CD4-positive, alpha-beta T cell (primary cell): ENCODE measurements at regions not wholly inside any gene's neighbourhood (a gene's known extent, or its start where the extent isn't known, plus 50 kb on each side); places are given as distances from the start of the nearest gene placed in this dataset.

Experiments
- ATAC-seq: fragments of 200-7000 bp; cut with Tn5 transposase; one replicate; pipeline ENCODE4 v1.10.0; 2022; ENCODE audit warnings: mild to moderate bottlenecking; ENCODE audit not compliant: poor library complexity
- CTCF ChIA-PET: fragments of 350-600 bp; sonication (Branson Sonifier 250); formaldehyde crosslinking; loops from one replicate; lab custom pipeline; 2021; ENCODE audit warnings: antibody characterized with exemption, inconsistent platforms; lab: Charles Lee
- POLR2A ChIA-PET: fragments of 350-600 bp; sonication (Branson Sonifier 250); formaldehyde crosslinking; loops from one replicate; lab custom pipeline; 2021; ENCODE audit warnings: antibody characterized with exemption, inconsistent platforms; lab: Charles Lee
- DNase-seq, 14 experiments: peaks; one replicate each; pipeline ENCODE4 v3.0.0-alpha.2; 2013 to 2020; ENCODE audit warnings: mixed read lengths in 2 of 14
- H3K27ac ChIP-seq, 2 donors: one replicate each; pipeline versions ENCODE4 v1.5.1 to v1.7.0; 2013; ENCODE audit warnings: low read length in 2 of 2, low read depth in 1 of 2, mild to moderate bottlenecking in 1 of 2
- H3K27me3 ChIP-seq, 2 experiments: 1 replicate in 1 of 2; 2 replicates in 1 of 2; pipeline versions ENCODE4 v1.6.1 to v1.7.0; 2013; ENCODE audit warnings: low read length in 2 of 2, control low read depth in 1 of 2, mild to moderate bottlenecking in 1 of 2, moderate library complexity in 1 of 2; ENCODE audit not compliant: insufficient read depth in 2 of 2, control insufficient read depth in 1 of 2
- H3K36me3 ChIP-seq: one replicate; pipeline ENCODE4 v1.6.1; 2013; ENCODE audit warnings: low read length, control low read depth; ENCODE audit not compliant: insufficient read depth
- H3K4me1 ChIP-seq: one replicate; pipeline ENCODE4 v1.6.1; 2013; ENCODE audit warnings: low read length, control low read depth; ENCODE audit not compliant: insufficient read depth
- H3K4me3 ChIP-seq: one replicate; pipeline ENCODE4 v1.5.1; 2013; ENCODE audit warnings: mild to moderate bottlenecking, low read length, moderate library complexity
- H3K9me3 ChIP-seq, 2 experiments: 1 replicate in 1 of 2; 2 replicates in 1 of 2; pipeline versions ENCODE4 v1.6.1 to v1.7.0; 2013; ENCODE audit warnings: low read length in 2 of 2, mild to moderate bottlenecking in 2 of 2, control low read depth in 1 of 2, moderate library complexity in 1 of 2; ENCODE audit not compliant: control insufficient read depth in 1 of 2, insufficient read depth in 1 of 2
- H3K27ac Mint-ChIP-seq: one replicate; pipeline ENCODE4 v1.8.0; 2020; ENCODE audit warnings: mixed read lengths
- H3K27me3 Mint-ChIP-seq: one replicate; pipeline ENCODE4 v1.8.0; 2021; ENCODE audit warnings: mixed read lengths
- H3K36me3 Mint-ChIP-seq: one replicate; pipeline ENCODE4 v1.8.0; 2021; ENCODE audit warnings: low read depth, mixed read lengths
- H3K4me1 Mint-ChIP-seq: one replicate; pipeline ENCODE4 v1.8.0; 2021; ENCODE audit warnings: low read depth, mixed read lengths
- H3K4me3 Mint-ChIP-seq: one replicate; pipeline ENCODE4 v1.8.0; 2020; ENCODE audit warnings: mild to moderate bottlenecking, mixed read lengths
- H3K9me3 Mint-ChIP-seq: one replicate; pipeline ENCODE4 v1.8.0; 2020; ENCODE audit warnings: mixed read lengths
- intact Hi-C, 2 experiments: fragments of 100-400 bp; cut with DNase I in 1 of 2; cut with micrococcal nuclease in 1 of 2; formaldehyde crosslinking; loops; one replicate each; pipeline versions ENCODE4 v1.15.1 to v1.9.0; 2023 to 2025; cut with DNase I, micrococcal nuclease
- TF ChIP-seq, protein P1 (sequence below): fragments of 200-600 bp; IDR thresholded peaks from one replicate; pipeline ENCODE4 v1.8.0; 2022; ENCODE audit warnings: antibody characterized with exemption, mild to moderate bottlenecking

DNA sequence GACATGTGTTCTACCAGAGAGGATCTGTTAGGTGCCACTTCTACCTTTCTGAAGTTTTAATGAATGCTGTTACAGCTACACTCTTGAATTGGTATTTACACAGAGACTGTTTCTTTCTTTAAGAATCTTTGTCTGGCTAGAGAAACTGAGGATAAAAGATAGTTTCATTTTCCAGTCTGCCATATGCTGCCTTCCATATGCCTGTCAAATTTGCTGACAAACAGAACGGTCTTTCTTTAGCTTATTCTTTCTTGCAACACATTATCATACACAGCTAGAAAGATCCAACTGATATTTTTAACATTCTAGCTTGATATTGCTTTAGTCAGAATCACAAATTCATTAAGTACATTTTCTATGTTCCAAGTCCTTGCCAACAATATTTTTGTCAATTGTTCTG is 409.8 kb upstream of the CELF4 start:
- no peaks in the 10 kb centered on the region for H3K36me3 Mint-ChIP-seq
- H3K4me3 Mint-ChIP-seq, result no peak overlapping the region

DNA sequence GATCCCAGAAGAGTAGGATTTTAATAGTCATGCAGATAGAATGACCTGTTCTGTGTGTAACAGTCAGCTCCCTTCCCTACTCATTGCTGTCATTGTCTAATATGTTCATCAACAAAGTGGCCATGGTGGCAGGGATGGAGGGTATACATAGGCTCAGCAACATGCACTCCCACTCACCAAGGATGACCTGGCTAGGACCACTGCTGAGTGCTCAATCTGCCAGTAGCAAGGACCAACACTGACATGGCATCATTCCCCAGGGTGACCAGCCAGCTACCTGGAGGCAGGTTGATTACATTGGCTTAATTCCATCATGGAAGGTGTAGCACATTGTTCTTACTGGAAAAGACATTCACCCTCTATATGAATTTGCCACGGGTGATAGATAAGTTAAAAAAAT is 401.7 kb upstream of the CELF4 start:
- H3K9me3 ChIP-seq, result peaks cover 0 to 3% of the 10 kb centered on the region in 2 experiments
- no peaks in the 10 kb centered on the region for H3K4me1 Mint-ChIP-seq
- H3K4me3 ChIP-seq, result no peak overlapping the region
- no peaks in the 10 kb centered on the region for H3K36me3 ChIP-seq
- no peaks in the 10 kb centered on the region for H3K27me3 ChIP-seq
- TF ChIP-seq, protein P1, sequence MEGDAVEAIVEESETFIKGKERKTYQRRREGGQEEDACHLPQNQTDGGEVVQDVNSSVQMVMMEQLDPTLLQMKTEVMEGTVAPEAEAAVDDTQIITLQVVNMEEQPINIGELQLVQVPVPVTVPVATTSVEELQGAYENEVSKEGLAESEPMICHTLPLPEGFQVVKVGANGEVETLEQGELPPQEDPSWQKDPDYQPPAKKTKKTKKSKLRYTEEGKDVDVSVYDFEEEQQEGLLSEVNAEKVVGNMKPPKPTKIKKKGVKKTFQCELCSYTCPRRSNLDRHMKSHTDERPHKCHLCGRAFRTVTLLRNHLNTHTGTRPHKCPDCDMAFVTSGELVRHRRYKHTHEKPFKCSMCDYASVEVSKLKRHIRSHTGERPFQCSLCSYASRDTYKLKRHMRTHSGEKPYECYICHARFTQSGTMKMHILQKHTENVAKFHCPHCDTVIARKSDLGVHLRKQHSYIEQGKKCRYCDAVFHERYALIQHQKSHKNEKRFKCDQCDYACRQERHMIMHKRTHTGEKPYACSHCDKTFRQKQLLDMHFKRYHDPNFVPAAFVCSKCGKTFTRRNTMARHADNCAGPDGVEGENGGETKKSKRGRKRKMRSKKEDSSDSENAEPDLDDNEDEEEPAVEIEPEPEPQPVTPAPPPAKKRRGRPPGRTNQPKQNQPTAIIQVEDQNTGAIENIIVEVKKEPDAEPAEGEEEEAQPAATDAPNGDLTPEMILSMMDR, result no peak
- ChIA-PET POLR2A (no interaction called here), CTCF (no interaction called here)
- H3K27ac Mint-ChIP-seq, result no peak overlapping the region
- no peaks in the 10 kb centered on the region for H3K4me1 ChIP-seq
- no peak for ATAC-seq
- no peaks in the 10 kb centered on the region for H3K36me3 Mint-ChIP-seq
- H3K27me3 Mint-ChIP-seq, result no peaks in the 10 kb centered on the region
- DNase-seq, result no peak
- H3K27ac ChIP-seq, result no peak overlapping the region
- H3K9me3 Mint-ChIP-seq, result peaks cover 3% of the 10 kb centered on the region
- intact Hi-C loops, result no loop called here
- H3K4me3 Mint-ChIP-seq, result no peak overlapping the region

More for the DNA sequence above, 409.8 kb upstream of the CELF4 start:
- no peak overlapping the region for H3K27ac Mint-ChIP-seq
- H3K4me1 Mint-ChIP-seq, result no peaks in the 10 kb centered on the region
- H3K27me3 Mint-ChIP-seq, result no peaks in the 10 kb centered on the region
- Histone ChIP-seq H3K27ac (no peak overlapping the region), H3K27me3 (no peaks in the 10 kb centered on the region), H3K4me3 (no peak overlapping the region), H3K4me1 (no peaks in the 10 kb centered on the region), H3K36me3 (no peaks in the 10 kb centered on the region), H3K9me3 (no peaks in the 10 kb centered on the region)
- CTCF ChIA-PET, result no interaction called here
- H3K9me3 Mint-ChIP-seq, result peaks cover 11% of the 10 kb centered on the region
- TF ChIP-seq, protein P1, result no peak
- POLR2A ChIA-PET, result no interaction called here
- intact Hi-C loops, result no loop called here
- ATAC-seq (no peak), DNase-seq (no peak)

DNA sequence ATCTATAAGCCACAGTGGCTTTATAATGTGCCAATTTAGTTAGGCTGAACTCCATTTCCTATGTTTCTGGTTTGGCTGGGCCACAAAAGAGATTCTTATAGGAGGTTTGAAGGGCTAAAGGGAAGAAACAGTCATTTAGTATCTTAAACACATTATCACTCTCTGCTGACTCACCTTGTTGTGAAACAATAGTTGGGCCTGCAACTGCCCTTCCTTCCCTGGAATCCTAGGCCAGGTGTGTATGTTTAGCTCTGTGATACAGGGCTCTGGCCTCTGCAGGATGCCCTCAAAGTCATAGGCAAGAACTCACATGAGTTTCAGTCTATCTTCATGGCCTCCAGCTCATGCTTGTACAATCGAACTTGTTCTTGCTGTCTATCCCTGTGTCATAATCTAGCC is 400.0 kb upstream of the CELF4 start:
- Mint-ChIP-seq H3K4me3 (no peak overlapping the region), H3K36me3 (no peaks in the 10 kb centered on the region), H3K27ac (no peak overlapping the region), H3K27me3 (no peaks in the 10 kb centered on the region), H3K4me1 (no peaks in the 10 kb centered on the region), H3K9me3 (peaks cover 3% of the 10 kb centered on the region)
- intact Hi-C loops, result no loop called here
- H3K36me3 ChIP-seq, result no peaks in the 10 kb centered on the region
- H3K4me1 ChIP-seq, result no peaks in the 10 kb centered on the region
- H3K27ac ChIP-seq, result no peak overlapping the region
- TF ChIP-seq, protein P1, result no peak
- H3K27me3 ChIP-seq, result no peaks in the 10 kb centered on the region
- ChIA-PET POLR2A (no interaction called here), CTCF (no interaction called here)
- no peak for DNase-seq
- no peak for ATAC-seq
- no peak overlapping the region for H3K4me3 ChIP-seq
- peaks cover 0 to 4% of the 10 kb centered on the region in 2 experiments for H3K9me3 ChIP-seq
